ENCODE measurements at regions not wholly inside any gene's neighbourhood (a gene's known extent, or its start where the extent isn't known, plus 50 kb on each side); places are given as distances from the start of the nearest gene placed in this dataset.

DNA sequence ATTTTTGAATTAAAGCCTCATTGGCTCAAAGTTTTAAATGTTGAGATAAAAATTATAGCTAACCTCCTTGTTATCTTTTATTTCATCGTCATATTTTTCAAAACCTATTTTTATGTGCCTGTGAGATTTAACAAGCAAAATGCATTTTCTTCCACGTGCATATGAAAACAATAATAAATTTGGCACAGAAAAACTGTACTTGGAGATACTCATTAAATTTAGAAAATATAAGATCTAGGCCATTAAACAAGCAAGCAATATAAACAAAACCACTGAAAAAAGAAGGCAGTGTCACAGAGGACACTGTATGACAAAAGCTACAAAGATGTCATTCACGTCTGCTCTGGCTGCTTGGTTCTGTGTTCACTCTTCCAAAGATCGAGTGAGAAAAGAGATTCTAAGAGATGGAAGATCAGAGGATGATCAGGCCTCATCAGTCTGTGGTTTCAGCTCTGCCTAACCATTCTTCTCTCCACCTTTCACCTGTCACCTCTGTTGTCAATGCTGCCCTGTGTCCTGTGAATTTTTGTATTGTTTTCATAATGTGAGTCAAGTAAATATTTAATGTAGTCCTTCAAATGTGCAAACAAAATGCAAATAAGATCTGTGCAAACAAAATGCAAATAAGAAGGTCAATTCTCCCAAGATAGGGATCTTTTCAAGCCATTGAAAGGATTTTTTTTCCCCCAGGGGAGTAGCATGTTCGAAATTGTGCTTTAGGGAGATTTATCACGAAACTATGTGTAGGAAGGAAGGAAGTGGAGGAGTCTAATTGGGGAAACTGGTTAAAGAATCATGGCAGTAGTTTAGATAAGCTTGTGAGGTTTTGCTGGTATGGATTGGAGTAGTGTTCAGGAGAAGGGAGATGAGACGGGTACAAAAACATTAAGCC is 138.7 kb upstream of the RBMS1 start:
- Mint-ChIP-seq H3K27me3 (no peaks in the 10 kb centered on the region), H3K27ac (no peak overlapping the region), H3K9me3 (peaks cover 2 to 7% of the 10 kb centered on the region in 2 donors), H3K4me3 (no peak overlapping the region), H3K36me3 (no peaks in the 10 kb centered on the region), H3K4me1 (peaks cover 0 to 4% of the 10 kb centered on the region in 2 donors)
- no peak for DNase-seq
- ATAC-seq (replicated peaks) = no peak

DNA sequence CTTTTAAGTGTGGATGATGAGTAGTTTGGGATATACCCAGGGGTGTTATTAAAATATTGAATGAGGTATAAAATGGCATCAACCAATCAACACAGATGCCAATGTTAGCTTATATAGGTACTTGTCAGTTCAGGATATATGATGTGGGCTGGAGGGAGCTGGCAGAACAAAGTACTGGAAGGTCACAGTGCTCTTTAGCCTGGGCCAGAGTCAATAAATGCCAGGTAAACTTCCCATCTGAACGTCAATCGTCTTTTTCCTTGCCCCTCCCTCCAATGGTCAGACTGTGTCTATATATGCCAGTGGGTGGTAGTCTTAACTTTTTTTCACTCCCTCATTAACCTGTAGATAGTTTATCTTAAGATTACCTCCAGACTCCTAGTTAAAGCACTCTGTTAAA is 140.8 kb upstream of the RBMS1 start:
- H3K27ac Mint-ChIP-seq = no peak overlapping the region

GRCh38 chr2:160635488-160635887 is 141.9 kb upstream of the RBMS1 start:
- no peak for ATAC-seq (replicated peaks)
- no peak overlapping the region for H3K27ac Mint-ChIP-seq

More for the DNA sequence above, 140.8 kb upstream of the RBMS1 start:
- DNase-seq (no peak), ATAC-seq (replicated peaks) (no peak)
- no peaks in the 10 kb centered on the region for H3K27me3 Mint-ChIP-seq
- H3K9me3 Mint-ChIP-seq = peaks cover 6 to 17% of the 10 kb centered on the region in 2 donors
- H3K4me3 Mint-ChIP-seq = no peak overlapping the region
- peaks cover 0 to 4% of the 10 kb centered on the region in 2 donors for H3K4me1 Mint-ChIP-seq
- H3K36me3 Mint-ChIP-seq = no peaks in the 10 kb centered on the region

GRCh38 chr2:160639472-160639871 is 145.9 kb upstream of the RBMS1 start:
- H3K27me3 Mint-ChIP-seq = no peaks in the 10 kb centered on the region
- no peak for ATAC-seq (replicated peaks)
- peaks cover 12 to 27% of the 10 kb centered on the region in 2 donors for H3K9me3 Mint-ChIP-seq
- no peak overlapping the region for H3K27ac Mint-ChIP-seq
- no peak overlapping the region for H3K4me3 Mint-ChIP-seq
- H3K36me3 Mint-ChIP-seq = peaks cover 2 to 4% of the 10 kb centered on the region in 2 donors
- no peak for DNase-seq
- H3K4me1 Mint-ChIP-seq = no peaks in the 10 kb centered on the region

More at GRCh38 chr2:160635488-160635887, 141.9 kb upstream of the RBMS1 start:
- Mint-ChIP-seq H3K4me3 (no peak overlapping the region), H3K9me3 (peaks cover 8 to 22% of the 10 kb centered on the region in 2 donors), H3K4me1 (peaks cover 0 to 4% of the 10 kb centered on the region in 2 donors), H3K36me3 (peaks cover 2 to 4% of the 10 kb centered on the region in 2 donors), H3K27me3 (no peaks in the 10 kb centered on the region)
- no peak for DNase-seq

DNA sequence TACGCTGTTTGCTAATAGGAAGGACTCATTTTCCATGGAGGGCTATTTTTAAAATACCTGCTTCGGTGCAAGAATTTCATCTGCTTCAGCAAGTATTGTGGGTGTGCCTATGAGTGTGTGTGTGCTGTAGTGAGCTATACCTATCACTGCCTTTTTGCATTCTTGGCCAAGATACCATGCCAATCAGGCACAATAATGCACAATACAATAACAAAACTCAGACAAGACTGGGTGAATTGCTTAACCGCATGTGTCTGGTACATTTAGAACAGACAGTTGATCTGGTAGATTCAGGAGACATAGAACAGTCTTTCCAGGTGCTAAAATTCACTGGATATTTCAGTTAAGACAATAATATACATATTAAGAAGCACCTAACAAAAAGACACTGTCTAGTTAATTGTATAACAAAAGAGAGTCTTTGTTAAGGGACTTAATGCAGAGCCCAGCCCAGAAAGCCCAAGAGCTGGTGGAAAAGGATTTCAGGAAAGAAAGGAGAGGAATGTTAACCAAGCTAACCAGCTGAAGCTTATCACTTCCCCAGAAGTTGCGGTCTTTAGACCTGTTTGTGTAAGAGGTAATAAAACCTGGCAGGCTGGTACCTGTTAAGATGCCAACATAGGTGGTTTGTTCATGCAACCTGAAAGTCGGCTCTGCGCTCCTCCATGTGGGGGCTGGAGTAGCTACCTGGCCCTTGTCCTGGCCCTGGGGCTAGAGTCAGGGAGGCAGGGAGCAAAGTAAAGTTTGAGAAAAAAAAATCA is 153.3 kb upstream of the RBMS1 start:
- H3K27ac Mint-ChIP-seq = no peak overlapping the region
- DNase-seq (no peak), ATAC-seq (replicated peaks) (no peak)
- no peaks in the 10 kb centered on the region for H3K9me3 Mint-ChIP-seq
- no peak overlapping the region for H3K4me3 Mint-ChIP-seq
- peaks cover 2 to 5% of the 10 kb centered on the region in 2 donors for H3K4me1 Mint-ChIP-seq
- no peaks in the 10 kb centered on the region for H3K27me3 Mint-ChIP-seq
- no peaks in the 10 kb centered on the region for H3K36me3 Mint-ChIP-seq

DNA sequence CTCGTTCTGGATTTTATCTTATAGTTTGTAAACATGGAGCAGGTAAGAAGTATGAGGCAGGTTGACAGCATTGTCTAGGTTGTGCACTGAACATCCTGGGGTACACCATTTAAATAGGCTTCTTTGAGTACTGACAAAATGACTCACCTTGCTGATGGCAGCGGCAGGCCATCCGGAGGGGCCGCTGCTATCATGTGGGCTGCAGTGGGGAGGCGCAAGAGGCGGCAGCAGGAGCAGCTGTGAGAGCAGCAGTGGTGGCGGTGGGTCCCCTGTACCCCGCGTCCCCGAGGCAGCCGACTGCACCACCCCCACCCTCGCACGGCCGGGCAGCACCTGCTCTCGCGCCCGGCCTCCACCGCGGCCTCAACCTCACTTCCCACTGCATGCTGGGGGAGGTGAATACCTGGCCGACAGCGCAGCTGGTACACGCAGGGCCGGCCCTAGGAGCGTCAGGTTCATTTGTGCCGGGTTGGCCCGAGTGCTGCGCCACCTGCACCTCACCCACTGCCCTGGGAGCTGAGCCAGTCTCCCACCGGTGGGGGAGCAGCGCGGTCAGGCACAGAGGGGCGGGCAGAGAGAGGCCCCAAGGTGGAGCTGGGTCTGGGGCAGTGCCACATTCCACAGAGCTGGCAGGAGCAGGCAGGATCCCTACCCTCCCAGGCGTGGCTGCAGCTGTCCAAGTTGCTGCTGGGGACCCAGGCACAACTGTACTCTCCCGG is 154.5 kb upstream of the RBMS1 start:
- H3K27me3 Mint-ChIP-seq = no peaks in the 10 kb centered on the region
- DNase-seq (no peak), ATAC-seq (replicated peaks) (no peak)

DNA sequence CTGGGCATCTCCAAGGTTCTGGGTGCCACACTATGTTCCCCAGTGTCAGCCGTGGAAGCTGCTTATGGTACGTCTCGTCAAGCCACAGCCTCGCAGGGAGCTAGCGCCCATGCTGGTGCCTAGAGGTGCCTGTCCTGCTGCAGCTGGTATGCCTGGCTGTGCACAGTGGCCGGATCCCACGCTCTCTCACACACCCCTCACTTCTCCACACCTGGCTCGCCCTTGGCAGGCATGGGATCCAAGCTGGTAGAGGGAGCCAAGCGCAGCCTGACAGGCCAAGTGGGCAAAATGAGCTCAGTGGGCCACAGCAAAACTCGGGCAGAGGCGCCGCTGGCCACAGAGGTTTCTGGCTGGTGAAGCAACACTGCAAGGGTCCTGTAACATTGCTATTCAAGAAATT is 156.1 kb upstream of the RBMS1 start:
- H3K4me3 Mint-ChIP-seq = no peak overlapping the region
- no peak overlapping the region for H3K27ac Mint-ChIP-seq
- peaks cover 7 to 15% of the 10 kb centered on the region in 2 donors for H3K4me1 Mint-ChIP-seq
- no peaks in the 10 kb centered on the region for H3K9me3 Mint-ChIP-seq
- H3K36me3 Mint-ChIP-seq = no peaks in the 10 kb centered on the region
- no peak for ATAC-seq (replicated peaks)
- no peak for DNase-seq
- no peaks in the 10 kb centered on the region for H3K27me3 Mint-ChIP-seq

More for the DNA sequence above, 154.5 kb upstream of the RBMS1 start:
- H3K4me3 Mint-ChIP-seq = no peak overlapping the region
- H3K27ac Mint-ChIP-seq = no peak overlapping the region
- H3K4me1 Mint-ChIP-seq = peaks cover 7 to 15% of the 10 kb centered on the region in 2 donors
- no peaks in the 10 kb centered on the region for H3K9me3 Mint-ChIP-seq
- no peaks in the 10 kb centered on the region for H3K36me3 Mint-ChIP-seq

GRCh38 chr2:160650196-160651118 is 156.8 kb upstream of the RBMS1 start:
- H3K36me3 Mint-ChIP-seq = no peaks in the 10 kb centered on the region
- no peaks in the 10 kb centered on the region for H3K27me3 Mint-ChIP-seq
- peaks cover 7 to 15% of the 10 kb centered on the region in 2 donors for H3K4me1 Mint-ChIP-seq
- no peak overlapping the region for H3K27ac Mint-ChIP-seq
- no peaks in the 10 kb centered on the region for H3K9me3 Mint-ChIP-seq
- H3K4me3 Mint-ChIP-seq = no peak overlapping the region
- no peak for ATAC-seq (replicated peaks)
- DNase-seq = no peak

GRCh38 chr2:160651416-160652200 is 158.0 kb upstream of the RBMS1 start:
- DNase-seq = no peak
- Mint-ChIP-seq H3K4me3 (no peak overlapping the region), H3K27ac (no peak overlapping the region), H3K4me1 (peaks cover 7 to 15% of the 10 kb centered on the region in 2 donors), H3K9me3 (no peaks in the 10 kb centered on the region), H3K27me3 (no peaks in the 10 kb centered on the region), H3K36me3 (no peaks in the 10 kb centered on the region)
- no peak for ATAC-seq (replicated peaks)

DNA sequence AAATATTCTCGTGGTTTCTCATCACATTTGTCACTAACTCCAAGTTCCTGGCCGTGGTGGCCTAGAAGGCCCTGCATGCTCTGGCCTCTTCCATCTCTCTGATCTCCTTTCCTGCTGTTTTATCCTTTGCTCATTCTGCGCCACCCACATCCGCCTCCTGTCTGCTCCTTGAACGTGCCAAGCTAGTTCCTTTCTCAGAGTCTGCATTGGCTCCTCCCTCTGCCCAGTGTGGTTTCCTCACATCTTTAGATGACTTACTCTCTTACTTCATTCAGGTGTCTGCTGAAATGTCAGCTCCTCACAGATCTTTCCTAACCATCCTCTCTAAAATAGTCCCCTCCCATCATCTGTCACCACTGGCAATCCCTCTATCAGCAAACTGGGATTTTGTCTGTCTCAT is 158.6 kb upstream of the RBMS1 start:
- H3K36me3 Mint-ChIP-seq = no peaks in the 10 kb centered on the region
- no peaks in the 10 kb centered on the region for H3K9me3 Mint-ChIP-seq
- H3K4me3 Mint-ChIP-seq = no peak overlapping the region
- H3K4me1 Mint-ChIP-seq = peaks cover 7 to 15% of the 10 kb centered on the region in 2 donors
- DNase-seq = no peak
- no peak overlapping the region for H3K27ac Mint-ChIP-seq
- H3K27me3 Mint-ChIP-seq = peaks cover 0 to 5% of the 10 kb centered on the region in 2 donors
- ATAC-seq (replicated peaks) = peak; percentile 79 to 80

GRCh38 chr2:160657196-160657595 is 163.6 kb upstream of the RBMS1 start:
- DNase-seq = no peak
- Mint-ChIP-seq H3K36me3 (no peaks in the 10 kb centered on the region), H3K27ac (no peak overlapping the region), H3K9me3 (no peaks in the 10 kb centered on the region), H3K27me3 (peaks cover 6 to 9% of the 10 kb centered on the region in 2 donors), H3K4me3 (no peak overlapping the region), H3K4me1 (peaks cover 4 to 7% of the 10 kb centered on the region in 2 donors)
- no peak for ATAC-seq (replicated peaks)

DNA sequence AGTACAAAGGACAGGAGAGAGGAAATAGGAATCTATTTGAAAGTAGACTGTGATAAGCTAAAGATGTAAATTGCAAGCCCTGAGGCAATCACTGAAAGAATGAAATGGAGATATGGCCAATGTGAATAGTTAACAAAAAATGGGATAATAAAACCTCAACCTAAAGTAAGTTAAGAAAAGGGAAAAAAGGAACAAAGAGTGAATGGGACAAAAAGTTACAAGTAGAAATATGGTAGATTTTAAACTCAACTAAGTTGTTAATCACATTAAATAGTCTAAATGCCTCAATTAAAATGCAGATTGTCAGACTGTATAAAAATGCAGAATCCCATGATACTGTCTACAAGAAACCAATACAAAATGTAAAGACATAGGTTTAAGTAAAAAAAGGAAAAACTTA is 165.2 kb upstream of the RBMS1 start:
- no peaks in the 10 kb centered on the region for H3K36me3 Mint-ChIP-seq
- H3K4me3 Mint-ChIP-seq = no peak overlapping the region
- DNase-seq (no peak), ATAC-seq (replicated peaks) (no peak)
- H3K27ac Mint-ChIP-seq = no peak overlapping the region
- no peaks in the 10 kb centered on the region for H3K4me1 Mint-ChIP-seq
- H3K9me3 Mint-ChIP-seq = no peaks in the 10 kb centered on the region
- H3K27me3 Mint-ChIP-seq = peaks cover 6 to 9% of the 10 kb centered on the region in 2 donors

DNA sequence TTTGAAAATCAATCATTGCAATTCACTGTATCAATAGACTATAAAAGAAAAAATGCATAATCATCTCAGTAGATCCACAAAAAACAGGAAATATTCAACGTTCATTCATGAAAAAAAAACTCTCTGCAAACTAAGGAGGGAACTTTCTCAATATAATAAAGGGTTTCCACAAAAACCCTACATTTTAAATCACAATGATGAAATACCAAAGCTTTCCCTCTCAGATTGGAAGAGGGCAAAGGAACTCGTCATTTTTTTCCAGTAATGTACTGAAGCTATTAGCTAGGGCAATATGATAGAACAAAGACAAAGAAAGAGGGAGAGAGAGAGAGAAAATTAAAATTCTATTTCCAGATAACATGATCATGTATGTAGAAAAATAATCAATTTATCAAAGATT is 167.1 kb upstream of the RBMS1 start:
- Mint-ChIP-seq H3K4me3 (no peak overlapping the region), H3K27ac (no peak overlapping the region), H3K36me3 (no peaks in the 10 kb centered on the region), H3K27me3 (peaks cover 6 to 9% of the 10 kb centered on the region in 2 donors), H3K9me3 (no peaks in the 10 kb centered on the region), H3K4me1 (no peaks in the 10 kb centered on the region)
- no peak for DNase-seq
- ATAC-seq (replicated peaks) = no peak
